H1 (cell line): ENCODE measurements at regions not wholly inside any gene's neighbourhood (a gene's known extent, or its start where the extent isn't known, plus 50 kb on each side); places are given as distances from the start of the nearest gene placed in this dataset.

Experiments used
- BRCA1 ChIP-seq: IDR thresholded peaks from 2 replicates; pipeline ENCODE4 v1.6.1; 2012; ENCODE audit warnings: low read depth, low read length, improper control_type of control experiment
- EP300 ChIP-seq, 2 experiments: IDR thresholded peaks; 1 replicate in 1 of 2; 2 replicates in 1 of 2; pipeline ENCODE4 v1.6.1; 2011 to 2012; ENCODE audit warnings: low read depth in 2 of 2, low read length in 2 of 2, mild to moderate bottlenecking in 2 of 2, borderline replicate concordance in 1 of 2, inconsistent platforms in 1 of 2, moderate library complexity in 1 of 2

- TF ChIP-seq BRCA1 = no peak
- TF ChIP-seq EP300 (IDR thresholded peaks at IDR 0.05; ENCODE audit: borderline replicate concordance in 1 of 2, low read depth in 2 of 2, low read length in 2 of 2) = no peak
- TF ChIP-seq, all 59 proteins: peak for 0
Measured at GRCh38 chr4:183831026-183831446, 74.1 kb upstream of the STOX2 start (continued).
